HEK293 (cell line): ENCODE measurements at regions not wholly inside any gene's neighbourhood (a gene's known extent, or its start where the extent isn't known, plus 50 kb on each side); places are given as distances from the start of the nearest gene placed in this dataset.

Source experiments
- SETDB1 ChIP-seq: IDR thresholded peaks from one replicate; pipeline ENCODE4 v1.6.1; 2017; ENCODE audit warnings: mild to moderate bottlenecking, low read length, moderate library complexity, mixed read lengths; ENCODE audit not compliant: insufficient read length
- ZNF146 ChIP-seq: fragments of 450-650 bp; formaldehyde crosslinking; IDR thresholded peaks from 2 replicates; pipeline ENCODE4 v1.5.1; 2016; ENCODE audit warnings: missing biosample characterization, missing genetic modification characterization

DNA sequence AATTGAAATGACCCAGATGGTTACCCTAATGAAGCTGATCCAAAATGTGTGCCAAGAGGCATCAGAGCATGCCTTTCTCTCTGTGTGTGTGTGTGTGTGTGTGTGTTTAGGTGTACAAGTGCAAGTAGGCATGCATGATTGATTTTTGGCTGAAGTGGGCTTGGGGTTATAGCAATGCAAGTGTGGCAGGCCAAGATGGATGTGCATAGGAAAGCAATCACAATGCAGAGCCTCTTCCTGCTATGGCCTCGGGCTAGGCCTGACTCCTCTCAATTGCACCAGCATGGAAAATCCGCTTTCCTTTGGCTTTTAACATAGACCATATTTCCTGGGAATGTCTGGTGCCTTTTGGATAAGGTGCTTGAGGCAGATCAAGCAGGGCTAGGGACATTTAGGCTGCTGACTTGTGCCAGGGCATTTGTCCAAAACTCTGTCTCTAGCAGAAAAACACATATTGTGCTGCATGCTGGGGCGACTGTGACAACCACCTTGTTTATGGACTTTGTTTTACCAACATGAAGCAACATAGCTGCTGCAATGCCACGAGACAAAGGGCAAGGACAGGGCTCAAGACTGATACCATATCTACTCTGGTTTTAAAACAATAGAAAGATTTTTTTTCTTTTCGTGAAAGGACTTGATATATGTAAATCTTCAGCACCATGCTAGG, 395.7 kb downstream of the RAPGEF2 start:
- TF ChIP-seq ZNF146 (tag by site-specific recombination): no peak
- no peak for TF ChIP-seq SETDB1
